DMS153 treated with DMSO at 0.1 percent for 48 hours (cell line): ENCODE measurements at regions not wholly inside any gene's neighbourhood (a gene's known extent, or its start where the extent isn't known, plus 50 kb on each side); places are given as distances from the start of the nearest gene placed in this dataset.
"Not testable (repeated sequence)": the region's sequence is repeated elsewhere in the genome, so short reads cannot be mapped to it uniquely, and the experiment has no call there.

Experiments
- DNase-seq: peaks from one replicate; lab custom pipeline; 2025; ENCODE audit not compliant: unreplicated experiment; lab: John Stamatoyannopoulos, UW

DNA sequence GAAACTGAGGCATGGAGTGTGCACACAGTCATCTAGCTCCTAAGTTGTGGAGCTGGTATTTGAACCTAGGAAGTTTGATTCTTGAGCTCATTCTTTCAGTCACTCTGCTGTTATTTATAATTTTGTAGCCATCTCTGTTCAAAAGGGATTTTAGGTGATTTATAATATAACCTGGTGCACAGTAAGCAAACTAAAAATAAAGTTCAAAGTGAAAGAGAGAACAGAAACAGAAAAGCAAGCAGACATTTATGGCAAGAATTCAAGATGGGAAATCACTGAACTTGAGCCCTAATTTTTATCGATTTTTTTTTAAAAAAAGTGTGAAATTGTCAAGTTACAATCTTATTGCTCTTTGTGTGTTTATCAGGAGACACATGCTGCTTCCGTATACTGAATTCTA lies 71.4 kb upstream of the SLC7A14 start:
- no peak for DNase-seq

DNA sequence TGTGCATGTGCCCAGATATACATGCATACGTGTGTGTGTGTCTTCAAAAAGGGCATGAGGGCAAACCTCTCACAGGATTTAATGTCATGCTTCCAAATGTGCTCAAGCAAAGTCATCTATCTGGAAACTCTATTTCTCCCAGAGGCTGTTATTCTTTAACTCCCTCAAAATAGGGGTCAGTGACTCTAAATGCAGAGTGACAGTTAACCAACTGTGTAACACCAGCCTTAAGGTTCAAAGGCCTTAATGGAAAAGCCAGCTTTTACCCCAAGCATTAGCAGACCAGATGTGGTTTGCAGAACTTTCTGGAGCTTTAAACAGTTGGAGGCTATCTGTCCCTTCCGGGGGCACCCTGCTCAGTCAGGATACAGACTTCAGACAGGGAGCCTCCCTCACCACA lies 70.4 kb upstream of the SLC7A14 start:
- DNase-seq = no peak

DNA sequence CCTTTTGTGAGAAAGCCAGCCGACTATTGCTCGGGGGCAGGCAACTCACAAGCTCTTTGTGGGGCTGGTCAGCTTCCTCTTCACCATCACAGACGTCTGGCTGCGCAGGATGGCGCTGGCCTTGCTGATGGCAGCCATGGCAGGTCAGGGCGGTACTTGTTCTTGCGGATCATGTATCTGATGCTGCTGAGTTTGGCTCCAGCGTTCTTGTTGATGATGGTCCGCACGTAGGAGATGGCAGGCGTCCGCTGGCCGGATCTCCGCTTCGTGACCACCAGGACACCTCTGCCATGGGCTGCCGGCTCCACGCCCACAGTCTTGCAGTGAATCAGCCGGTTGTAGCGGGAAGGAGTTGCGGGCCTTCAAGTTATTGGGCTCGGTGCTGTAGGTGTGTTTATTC lies 67.9 kb upstream of the SLC7A14 start:
- DNase-seq = no peak

DNA sequence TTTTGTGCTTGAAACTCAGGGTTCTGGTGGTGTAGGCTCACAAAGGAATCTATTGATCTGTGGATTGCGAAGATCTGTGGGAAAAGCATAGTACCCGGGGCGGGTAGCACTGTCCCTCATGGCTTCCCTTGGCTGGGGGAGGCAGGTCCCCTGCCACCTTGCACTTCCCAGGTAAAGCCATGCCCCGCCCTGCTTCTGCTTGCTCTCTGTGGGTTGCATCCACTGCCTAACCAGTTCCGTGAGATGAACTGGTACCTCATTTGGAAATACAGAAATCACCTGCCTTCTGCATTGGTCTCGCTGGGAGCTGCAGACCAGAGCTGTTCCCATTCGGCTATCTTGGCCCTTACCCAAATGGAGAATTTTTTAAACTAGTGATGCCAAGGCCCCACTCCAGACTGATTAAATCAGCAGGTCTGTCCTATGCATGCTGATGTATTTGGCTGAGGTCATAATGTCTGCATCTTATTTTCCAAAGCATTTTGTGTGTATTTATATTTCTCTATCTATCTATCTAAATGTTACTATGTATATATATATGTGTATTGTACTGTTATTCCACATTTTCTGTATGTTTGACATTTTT lies 65.5 kb upstream of the SLC7A14 start:
- no peak for DNase-seq

DNA sequence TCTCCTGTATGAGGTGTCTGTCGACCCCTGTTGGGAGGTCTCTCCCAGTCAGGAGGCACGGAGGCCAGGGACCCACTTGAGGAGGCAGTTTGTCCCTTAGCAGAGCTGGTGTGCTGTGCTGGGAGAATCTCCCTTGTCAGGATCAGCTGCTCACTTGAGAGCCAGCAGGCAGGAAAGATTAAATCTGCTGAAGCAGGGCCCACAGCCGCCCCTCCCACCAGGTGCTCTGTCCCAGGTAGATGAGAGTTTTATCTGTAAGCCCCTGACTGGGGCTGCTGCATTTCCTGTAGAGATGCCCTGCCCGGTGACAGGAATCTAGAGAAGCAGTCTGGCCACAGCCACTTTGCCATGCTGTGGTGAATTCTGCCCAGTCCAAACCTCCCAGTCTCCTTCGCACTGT lies 64.7 kb upstream of the SLC7A14 start:
- DNase-seq = not testable (repeated sequence)

DNA sequence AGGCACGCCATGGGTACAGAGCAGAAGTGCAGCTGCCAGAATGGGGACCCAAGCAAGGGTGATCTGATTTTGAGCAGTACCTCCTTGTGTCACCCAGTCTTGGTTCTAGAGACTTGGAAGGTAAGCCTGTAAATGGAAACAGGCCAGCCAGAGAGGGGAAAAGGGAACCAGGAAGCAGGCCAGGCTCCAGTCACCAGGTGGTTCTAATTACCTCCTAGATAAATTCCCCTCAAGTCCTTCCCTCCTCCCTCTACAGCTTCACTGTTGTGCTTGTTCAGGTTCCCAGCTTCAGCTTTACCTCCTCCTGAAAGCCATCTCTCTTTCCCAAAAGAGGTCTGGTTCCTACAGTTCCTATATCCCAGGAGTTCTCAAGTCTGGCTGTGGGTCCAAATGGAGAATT lies 58.8 kb upstream of the SLC7A14 start:
- no peak for DNase-seq

DNA sequence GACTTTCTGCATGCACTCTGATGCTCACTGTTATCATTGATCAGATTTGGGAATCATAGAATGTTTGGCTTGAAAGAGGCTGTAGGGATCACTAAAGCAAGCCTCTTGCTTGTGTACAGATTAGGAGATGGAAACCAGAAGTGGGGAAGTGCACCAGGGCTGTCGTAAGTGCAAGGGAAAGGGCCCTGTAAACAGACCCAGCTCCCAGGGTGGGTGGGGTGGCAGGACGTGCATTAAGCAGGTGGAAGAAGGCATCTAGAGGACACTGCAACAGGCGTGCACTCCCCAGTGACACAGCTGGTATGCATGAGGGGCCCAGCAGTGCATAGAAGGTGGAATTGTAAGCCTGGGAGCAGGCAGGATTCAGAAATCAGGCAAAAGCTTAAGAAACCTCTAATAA lies 58.0 kb upstream of the SLC7A14 start:
- DNase-seq = no peak

DNA sequence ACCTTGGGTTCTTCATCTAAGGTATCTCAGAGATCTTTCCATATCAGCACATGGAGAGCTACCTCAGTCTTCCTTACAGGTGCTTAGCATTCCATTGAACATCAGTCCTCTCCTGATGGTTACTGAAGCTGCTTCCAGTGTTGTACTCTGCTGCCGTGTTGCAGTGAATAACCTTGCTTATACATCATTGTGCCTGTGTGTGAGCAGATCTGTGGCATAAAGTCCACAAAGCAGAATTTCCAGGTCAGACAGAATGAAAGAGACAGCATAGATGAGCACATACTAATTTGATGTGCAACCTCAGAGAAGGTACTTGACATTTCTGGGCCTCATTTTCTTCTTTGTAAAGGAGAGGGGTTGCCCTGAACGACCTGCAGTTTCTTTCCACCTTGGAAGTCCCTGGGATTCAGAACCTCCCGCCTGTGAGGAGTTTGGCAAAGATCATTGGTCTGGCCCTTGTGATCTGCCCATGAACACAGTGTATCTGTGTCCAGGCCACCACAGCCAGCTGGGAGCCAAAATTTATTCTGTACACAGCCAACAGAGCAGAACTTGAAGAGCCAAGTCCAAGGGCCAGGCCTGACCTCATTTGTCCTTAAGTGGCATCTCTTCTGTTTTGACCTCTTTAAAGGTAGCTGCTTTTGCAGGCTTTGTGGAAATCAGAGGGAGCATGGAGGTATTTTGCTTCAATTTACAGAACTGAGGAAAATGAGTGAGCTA lies 57.2 kb upstream of the SLC7A14 start:
- no peak for DNase-seq

DNA sequence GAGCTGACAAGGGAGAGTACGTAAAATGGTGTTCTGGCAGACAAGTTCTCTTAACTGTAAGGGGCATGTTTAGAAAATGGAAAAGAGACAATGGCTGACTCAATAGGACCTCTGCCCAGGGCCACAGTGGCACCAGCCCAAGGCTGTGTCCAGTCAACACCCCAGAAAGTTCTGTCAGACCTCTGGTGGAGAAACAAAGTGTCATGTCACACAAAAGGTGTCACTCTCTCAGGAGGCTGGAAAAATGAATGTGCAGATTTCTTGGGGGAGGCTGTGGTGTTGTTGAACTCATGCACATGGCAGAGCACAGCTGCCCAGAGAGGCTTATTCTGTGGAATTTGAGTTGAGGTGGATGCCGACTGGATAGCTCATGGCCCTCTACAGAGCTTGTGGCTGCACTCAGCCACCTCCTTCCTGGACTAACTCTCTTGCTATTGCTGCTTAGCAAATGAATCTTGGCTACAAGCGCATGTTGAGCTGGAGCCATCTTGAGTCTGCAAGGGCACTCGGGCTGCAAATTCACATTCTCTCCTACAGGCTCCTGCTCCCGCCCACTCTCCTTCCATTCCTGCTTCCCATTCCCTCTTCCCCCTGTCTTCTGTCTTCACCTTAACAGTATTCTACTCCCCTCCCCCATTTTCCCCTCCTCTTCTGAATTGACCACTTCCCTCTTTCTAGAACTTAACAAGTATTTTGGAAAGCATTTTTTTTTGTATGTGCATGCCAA lies 55.8 kb upstream of the SLC7A14 start:
- DNase-seq = no peak

DNA sequence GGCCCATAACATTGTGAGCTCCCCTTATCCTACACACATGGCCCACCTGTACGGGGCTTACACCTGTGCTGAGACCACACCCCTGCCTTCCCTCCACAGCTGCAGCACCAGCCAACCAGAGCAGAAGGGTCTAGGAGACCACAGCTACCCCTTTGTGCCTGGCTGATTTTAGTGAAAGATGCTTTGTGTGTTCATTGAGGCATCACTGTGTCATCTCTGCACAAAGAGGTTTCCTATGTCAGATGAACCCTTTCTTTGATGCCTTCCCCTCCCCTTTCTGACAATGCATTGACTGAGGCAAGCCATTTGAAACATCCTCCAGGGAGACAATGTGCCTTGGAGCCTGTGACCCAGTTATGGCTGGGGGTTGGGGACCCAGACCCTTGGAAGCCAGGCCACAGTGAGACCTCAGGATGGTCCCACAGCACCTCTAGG lies 54.9 kb upstream of the SLC7A14 start:
- no peak for DNase-seq

DNA sequence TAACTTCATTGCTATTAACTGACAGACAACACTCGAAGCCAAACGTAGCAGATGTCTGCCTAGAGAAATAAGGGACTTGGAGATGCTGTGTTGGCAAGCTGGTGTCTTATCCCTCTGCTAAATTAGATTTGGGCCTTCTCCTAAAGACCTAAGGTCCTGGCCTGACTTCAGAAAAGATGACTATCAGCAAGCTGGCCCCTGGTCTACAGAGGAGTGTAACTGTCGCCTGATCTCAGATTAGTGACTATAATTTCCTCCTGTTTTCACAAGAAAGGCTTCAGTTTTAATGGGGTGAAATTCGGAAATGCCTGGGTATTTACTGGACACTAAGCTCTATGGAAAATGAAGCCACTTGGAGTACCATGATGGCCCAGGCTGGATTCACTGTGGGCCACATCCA lies 53.1 kb upstream of the SLC7A14 start:
- DNase-seq = no peak

DNA sequence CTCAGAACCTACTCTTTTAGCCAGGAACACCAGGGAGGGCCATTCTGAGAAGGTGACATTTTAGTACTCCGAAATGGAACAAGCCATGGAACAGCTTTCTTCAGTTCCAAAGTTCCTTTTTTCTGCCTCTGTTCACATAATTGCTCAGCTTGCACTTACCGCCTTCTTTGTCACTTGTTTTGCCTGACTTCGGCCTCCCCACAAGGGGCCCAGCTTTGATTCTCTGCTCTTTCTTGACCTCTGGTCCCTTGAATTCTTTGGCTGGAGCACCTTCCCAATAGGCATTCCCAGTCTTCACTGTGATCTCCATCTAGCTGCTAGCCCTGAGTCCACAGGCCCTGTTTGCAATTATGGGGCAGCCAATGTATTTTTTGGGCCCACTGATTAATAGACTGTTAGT lies 51.4 kb upstream of the SLC7A14 start:
- DNase-seq = no peak

DNA sequence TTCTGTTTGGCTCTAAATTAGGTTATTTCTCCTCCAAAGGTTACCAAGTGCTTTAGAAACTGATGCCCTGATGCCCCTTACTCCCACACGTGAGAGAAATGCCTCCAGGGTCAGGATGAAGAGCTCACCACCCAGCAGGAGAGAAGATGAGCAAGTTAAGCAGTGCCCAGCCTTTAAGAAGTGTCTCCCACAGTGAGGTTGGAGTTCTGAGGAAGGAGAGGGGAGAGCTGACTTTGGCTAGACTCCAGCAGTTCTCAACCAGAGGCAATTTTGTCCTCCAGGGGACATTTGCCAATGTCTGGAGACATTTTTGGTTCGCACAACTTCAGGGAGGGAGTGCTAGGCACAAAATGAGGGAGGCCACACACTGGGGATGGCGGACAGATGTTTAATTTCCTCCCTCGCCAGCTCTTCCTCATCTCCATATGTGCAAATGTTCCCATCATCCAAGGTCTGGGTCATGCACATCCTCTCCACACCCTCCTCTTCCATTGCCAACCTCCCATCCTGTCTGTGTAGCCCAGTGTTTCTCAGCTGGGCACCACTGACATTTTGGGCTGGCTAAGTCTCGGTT lies 50.6 kb upstream of the SLC7A14 start:
- DNase-seq = no peak
